ENCODE measurements at regions not wholly inside any gene's neighbourhood (a gene's known extent, or its start where the extent isn't known, plus 50 kb on each side); places are given as distances from the start of the nearest gene placed in this dataset.

DNA sequence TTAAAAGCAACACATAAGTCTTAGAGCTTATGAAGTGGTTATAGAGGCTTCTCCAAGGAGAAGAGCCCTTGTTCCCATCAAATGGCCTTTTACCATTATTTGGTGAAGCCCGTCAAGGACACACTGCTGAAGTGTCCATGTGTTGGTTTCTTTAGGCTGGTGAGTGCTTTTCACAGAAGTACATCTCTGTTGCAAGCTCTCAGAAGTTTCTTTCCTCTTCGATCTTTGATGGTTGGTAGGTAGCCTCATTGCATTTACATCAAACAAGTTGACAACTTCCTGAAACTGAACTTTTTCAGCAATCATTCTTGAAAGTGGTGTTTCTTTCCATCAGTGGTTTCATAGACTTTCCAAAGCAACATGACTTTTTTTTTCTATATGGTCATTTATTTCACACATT, 465.6 kb downstream of the HDGFL1 start:
- no peak for DNase-seq

DNA sequence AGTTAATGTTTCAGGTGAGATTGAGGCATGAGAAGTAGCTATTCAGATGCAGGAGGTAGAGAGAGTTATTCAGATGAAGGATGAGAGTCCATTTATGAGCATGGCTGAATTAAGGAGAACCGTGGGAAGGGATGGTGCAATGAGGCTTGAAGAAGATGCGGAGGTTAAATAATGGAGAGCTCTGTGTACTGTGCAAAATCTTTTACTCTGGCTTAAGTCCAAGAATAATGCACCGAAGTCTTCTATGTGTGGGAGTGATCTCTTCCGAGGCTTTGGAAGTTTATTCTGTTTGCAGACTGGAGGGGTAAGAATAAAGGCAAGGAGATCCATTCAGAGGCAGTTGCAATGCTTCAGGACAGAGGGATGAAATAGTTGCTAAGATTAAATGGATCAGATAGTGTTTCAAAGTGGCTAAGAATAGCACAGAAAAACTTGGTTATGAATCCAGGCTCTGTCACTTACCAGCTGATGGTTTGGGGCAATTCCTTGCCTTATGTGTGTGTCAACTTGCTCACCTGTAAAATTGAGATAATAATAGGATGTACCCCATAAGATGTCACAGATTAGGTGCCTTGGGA, 467.1 kb downstream of the HDGFL1 start:
- no peak for DNase-seq

DNA sequence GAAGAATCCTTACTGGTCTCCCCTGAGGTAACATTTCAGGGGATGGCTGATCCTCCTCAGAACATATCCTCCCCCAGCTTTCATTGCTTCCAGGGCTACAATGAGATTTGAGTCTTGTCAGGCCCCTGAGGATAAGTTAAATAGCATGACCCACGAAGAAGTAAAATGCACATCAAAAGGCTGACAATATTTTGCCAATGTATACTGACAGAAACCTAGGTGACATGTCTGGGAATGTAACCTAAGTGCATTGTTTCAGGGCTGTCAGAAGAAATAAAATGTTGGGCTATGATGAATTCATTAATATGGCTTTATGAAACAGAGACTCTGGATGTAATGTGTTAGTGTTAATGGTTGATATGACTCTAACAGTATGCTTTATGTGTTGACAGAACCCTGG, 471.5 kb downstream of the HDGFL1 start:
- DNase-seq: no peak

DNA sequence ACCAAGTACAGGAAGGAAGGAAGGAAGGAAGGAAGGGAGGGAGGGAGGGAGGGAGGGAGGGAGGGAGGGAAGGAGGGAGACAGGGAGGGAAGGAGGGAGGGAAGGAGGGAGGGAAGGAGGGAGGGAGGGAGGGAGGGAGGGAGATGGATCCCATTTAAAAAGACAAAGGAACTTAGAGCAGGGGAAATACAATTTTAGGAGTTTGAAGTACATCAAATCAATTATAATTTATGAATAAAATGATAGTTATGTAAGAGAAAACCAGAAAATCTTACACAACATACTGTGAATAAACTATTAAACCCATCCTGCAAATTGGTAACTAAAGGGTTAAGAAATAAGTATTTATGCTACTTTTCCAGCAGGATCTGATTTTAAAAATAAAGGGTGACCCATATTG, 475.9 kb downstream of the HDGFL1 start:
- DNase-seq: no peak

DNA sequence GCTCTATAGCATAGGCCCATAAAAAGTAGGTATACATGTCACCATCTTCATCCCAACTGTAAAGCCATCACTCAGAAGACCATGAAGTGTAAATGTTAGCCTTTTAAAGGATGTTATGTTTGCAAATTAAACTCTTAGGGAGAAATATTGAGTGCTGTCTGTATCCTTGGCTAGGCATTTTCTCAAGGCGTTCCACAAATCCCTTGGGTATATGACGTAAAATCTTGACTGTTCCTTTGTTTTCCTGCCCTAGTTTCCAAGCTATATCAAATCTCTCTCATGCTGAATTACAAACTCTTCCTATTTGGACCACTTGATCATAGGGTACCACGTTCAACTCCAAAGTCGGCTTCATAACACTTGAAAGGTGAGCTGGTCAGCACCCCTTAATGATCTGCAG, 486.2 kb downstream of the HDGFL1 start:
- DNase-seq: no peak

DNA sequence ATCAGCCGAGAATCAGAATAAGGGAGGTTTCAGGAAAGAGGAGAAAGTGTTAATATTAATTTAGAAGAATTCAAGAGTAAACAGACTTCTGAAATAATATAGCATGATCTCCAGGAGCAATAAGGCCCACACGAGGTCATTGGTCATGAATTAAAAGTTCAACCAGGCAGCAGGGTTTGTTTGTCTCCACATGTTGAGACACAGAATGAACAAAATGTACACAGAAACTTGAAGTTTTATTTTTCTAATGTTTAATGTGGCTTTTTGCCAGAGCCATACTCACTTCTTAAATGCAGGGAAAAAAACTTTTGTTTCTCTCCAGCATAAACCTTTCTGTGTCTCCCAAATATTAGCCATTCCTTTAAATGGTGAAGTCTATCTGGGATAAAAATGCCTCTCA, 504.5 kb downstream of the HDGFL1 start:
- DNase-seq: no peak

DNA sequence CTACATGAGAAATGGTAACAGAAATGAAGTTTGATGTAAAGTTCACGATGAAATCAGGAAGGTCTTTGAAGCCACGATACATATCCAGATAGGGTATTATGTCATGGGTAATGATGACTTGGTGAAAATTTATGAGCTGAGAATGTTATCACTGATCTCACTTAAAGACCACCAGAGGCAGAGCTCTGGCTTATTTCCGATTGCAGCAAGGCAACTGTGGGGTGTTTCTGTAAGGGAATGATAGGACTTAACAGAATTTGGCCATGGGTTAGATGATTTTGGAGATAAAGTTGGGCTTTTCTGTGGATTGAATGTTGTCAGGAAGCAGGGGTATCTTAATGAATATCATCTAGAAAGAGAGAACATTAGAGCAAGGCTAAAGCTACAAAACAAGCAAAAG, 508.4 kb downstream of the HDGFL1 start:
- no peak for DNase-seq

DNA sequence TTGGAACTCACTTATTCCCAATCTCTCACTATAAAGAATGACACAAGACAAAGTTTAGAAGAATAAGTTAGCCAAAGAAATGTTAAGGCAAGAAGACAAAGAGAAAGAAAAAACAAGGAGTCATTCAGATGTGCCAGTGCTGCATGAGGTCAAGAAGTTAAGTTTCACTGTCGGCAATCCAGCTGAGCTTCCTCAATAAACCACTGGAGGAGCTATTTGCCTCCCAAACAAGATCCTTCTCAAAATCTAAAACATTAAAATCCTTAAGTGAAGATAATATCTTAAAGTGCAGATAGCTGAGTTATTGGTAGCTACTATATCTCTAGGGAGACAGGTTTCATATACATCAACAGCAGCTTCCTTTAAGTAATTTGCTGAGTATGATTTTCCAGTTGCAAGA, 512.3 kb downstream of the HDGFL1 start:
- DNase-seq: no peak

DNA sequence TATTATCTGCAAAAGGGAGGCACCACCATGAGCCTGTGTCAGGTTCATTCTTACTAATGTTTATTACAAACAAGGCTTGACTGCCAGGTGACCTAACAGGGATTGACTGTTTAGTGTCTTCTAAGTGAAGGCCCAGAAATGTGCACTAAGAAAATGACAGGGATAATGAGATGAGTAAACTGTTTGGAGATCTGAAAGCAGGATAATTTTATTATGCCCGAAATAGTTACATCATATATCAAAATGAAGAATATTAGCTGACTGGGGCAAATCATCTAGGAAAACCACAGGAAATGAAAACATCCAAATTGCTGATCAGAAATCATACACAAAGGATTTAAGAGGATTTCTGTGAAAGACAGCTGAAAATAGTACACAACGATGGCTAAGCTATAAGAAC, 516.7 kb downstream of the HDGFL1 start:
- no peak for DNase-seq

DNA sequence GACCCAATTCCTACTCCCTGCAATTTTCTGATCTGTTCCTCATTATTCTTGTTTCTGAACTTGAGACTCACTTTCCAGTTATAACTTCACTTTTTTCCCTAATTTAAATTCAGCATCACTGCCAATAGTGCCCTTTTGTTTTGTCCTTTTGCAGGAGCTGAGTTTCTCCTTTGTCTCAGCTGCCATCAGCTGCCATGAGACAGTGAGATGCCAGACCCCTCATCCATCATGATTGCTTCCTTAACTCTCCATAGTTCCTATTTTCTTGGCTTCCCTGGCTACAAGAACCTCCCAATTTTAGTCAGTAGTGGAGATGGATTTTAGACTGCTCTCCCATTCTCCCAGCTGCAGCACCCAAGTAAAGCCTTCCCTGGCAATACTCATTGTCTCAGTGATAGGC, 518.1 kb downstream of the HDGFL1 start:
- DNase-seq: no peak

DNA sequence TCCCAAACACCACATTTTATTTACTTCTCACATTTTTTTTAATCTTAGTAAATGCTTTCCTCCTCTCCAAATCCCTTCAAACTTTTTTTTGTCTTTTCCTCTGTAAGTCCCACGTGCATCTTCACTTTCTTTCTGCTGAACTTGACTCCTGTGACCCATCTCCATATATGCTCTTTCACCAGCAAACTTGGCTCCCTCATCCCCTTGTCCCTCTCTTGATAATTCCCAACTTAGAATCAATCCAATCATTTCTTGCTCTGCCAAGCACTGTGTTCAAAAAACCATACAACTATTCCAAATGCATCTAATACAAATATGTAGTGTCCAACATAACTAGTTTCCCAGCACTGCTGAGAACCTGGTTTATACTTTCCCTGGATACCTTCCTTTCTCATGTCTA, 519.4 kb downstream of the HDGFL1 start:
- DNase-seq: no peak

DNA sequence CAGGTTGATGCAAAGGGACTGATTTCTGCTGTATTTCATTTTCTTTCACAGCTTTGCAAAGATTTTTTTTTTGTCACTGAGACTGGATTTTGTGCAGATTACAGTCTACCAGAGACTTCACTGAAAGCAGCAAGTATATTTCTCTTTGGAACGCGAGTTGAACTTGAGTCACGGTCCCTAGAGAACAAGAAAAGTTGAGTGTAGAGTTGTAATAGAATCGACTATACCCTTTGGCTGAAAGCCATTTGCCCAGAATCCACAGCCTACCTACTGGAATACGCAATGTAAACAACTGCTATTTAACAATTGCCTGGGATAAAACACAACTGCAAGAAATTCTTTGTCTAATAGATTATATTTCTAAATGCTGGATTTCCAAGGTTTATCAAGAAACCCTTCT, 520.6 kb downstream of the HDGFL1 start:
- no peak for DNase-seq

DNA sequence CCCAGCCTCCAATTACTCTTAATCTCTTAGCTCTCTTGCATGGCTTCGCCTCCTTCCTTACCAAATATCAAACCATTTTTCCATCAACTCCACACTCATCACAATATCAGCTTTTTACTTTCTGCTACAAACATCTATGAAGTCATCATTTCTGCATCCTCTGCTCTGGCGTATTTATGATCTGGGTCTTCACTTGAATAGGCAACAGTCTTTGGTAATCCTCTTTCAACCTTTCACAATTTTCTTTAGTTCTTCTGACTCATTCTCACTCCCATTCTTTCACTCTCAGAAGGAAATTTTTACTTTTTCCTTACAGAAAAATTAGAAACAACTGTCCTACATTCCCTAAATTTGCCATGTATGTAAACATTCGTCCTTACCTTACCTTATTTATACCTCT, 522.4 kb downstream of the HDGFL1 start:
- no peak for DNase-seq

DNA sequence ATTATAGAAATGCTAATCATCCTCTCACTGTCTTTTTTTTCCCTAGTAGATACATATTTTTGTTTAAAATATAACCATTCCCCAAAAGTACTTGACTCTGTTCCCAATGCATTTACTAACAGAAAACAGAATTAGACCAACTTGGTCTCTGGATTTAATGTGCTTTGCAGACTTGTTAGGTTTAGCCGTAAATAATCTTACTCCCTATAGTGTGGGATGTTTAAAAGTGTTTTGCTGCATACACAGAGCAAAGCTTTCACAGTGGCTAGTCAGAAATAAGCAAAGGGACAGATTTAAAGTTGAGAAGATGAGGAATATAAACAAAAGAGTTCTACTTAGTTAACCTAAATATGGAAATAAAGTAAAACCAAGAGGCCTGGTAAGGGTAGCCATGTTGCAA, 527.5 kb downstream of the HDGFL1 start:
- no peak for DNase-seq

DNA sequence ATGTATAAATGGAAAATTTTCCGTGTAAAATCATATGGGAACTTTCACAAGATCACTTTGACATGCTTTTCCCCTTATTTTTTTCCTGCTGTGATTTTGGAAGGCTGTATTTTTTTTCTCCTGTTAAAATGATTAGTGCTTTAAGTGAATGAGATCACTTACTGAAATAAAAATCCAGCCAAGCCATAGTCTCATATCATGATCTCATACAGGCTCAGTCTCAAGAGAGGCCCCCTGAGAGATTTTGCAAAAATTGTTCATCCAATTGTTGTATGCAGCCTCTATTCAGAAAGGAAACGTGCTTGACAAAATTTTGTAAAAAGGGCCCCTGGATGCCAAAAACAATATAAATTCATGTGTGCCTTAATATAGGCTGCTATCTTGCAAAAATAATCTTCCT, 528.2 kb downstream of the HDGFL1 start:
- DNase-seq: no peak

DNA sequence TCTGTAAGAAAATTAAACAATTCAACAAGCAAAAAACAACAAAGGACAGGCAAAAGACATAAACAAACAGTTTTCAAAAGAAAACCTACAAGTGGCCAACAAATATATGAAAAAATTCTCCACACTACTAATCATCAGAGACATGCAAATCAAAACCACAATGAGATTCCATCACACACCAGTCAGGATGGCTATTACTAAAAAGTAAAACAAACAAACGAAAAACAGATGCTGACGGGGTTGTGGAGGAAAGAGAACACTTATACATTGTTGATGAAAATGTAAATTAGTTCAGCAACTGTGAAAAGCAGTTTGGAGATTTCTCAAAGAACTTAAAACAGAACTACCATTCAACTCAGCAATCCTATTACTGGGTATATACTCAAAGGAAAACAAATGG, 537.6 kb downstream of the HDGFL1 start:
- no peak for DNase-seq

DNA sequence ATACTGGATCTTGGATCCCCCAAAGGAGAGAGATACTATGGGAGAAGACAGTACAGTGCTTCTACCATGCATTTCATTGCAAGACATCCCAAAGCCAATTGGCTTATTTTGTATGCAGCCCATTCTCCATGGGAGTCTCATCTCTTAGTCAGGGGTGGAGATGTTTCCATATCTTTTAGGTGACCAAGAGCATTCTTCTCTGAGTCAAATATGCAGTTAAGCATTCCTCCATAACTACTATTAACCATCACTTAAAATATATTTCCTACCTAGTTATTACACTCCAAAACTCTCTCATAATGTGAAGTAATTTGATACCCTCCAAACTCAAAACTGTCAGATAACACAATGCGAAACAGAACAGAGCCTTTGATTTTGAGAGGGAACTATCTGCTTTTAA, 542.6 kb downstream of the HDGFL1 start:
- DNase-seq: no peak

DNA sequence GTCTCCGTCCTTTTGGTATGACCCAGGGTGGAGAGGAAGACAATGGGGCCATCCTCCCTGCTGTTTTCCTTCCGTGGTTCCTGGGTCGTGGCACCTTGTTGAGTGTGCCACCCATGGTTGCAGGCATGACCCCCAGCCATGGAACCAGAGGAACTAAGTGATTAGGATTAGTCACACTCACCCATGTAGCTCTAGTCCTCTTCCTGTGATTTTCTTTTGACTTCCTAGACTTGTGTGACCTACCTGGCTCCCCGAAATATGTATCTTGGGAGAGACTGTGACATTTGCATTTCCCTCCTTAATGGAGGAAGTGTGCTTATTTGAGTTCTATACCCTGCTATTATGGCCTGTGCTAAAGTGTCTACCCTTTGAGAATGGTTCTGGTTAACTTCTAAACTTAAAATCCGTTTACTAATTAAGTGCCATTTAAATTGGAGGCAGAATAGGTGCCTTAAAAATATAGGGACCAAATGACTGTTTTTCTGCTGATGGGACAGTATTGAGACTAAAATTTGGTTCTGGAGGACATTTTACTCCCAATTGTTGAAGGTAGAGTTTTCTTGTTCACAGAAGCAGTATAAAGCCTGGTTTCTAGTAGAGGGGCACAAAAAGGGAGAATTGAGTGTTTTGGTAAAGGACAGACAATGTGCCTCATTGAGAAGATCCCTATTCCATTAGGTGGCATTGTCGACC, 545.6 kb downstream of the HDGFL1 start:
- DNase-seq: no peak

DNA sequence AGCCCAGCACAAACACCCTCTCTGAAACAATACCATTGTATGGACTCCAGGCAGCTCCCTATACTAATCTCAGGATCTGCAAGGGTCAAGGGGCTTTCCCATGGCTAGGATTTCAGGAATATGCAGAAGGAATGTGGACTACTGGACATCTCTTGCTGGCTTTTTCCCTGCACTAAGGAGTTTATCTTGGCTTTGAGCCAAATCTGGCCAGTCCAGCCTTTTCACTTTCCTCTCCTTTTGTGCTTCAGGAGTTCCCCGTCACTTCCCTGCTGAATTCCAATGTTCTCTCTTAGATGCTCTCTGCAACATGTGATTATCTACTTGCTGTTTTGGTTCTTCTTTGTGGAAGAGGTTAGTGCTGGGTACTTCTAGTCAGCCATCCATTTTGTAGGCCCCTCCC, 568.2 kb downstream of the HDGFL1 start:
- DNase-seq: no peak

DNA sequence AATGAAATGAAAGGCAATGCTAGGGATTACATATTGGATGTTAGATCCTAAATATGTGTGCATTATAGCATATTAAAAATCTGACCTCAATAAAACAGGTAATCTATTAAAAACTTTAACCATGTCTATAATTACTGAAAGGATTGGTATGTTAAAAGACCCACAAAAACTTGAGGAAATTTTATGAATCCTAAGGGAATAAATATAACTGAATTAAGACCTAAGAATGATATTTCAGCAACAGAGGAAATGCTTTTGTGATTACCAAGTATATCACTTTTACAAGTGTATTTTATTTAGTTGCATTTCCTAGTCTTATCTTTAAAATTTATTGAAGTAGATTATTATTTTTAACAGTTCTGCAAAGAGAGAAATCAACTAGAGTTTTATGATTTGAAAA, 571.5 kb downstream of the HDGFL1 start:
- no peak for DNase-seq

DNA sequence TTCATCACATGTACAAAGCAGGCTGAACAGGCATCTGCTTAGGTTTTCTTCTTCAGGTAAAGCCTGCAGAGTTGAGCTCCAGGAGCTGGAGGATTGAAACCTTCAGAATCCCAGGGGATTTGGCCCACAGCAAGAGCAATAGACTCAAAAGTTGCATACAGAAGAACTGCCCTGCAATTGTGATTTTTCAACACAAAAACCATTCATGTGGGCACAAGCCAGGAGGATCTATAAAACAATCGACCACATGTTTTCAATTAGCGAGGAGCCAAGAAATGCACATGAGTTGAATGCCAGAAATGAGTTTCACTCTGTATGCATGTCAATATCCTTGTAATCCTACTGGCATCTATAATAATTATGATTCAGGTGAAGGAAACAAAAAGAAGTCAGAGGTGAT, 576.4 kb downstream of the HDGFL1 start:
- no peak for DNase-seq

DNA sequence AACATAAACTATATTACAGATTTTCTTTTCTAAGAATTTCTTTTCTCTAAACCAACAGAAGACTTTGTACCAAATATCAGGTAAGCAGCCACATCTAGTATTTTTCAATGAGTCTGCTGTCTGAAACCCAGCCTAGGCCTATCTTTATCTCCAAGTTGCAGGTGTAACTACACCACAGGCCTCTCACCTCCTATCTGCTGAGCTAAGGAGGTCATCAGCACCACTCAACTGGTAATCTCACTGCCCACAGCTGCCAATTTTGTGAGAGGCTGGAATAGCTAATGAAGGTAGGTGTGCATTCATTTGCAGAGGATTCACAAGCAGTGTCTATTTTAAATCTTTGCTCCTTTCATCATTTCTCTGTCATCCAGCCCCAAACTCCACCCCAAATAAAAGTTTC, 584.8 kb downstream of the HDGFL1 start:
- DNase-seq: no peak

DNA sequence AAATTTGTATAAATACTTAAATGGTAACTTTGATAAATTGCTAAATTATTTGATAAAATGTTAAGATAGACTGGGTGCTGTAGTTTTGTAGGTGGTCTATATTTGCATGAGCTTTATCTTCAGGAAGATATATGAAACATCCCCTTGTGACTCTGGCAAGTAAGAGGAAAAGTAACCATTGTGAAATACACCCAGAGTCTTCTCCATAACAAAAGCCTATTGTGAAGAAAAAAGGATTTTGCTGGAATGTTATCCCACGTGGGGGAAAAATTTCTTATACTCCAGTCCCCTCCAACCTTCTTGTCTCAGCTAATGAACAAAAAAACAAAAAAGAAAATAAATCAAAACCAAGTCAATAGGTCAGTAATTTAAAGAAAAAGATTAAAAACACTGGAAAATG, 600.7 kb downstream of the HDGFL1 start:
- no peak for DNase-seq

DNA sequence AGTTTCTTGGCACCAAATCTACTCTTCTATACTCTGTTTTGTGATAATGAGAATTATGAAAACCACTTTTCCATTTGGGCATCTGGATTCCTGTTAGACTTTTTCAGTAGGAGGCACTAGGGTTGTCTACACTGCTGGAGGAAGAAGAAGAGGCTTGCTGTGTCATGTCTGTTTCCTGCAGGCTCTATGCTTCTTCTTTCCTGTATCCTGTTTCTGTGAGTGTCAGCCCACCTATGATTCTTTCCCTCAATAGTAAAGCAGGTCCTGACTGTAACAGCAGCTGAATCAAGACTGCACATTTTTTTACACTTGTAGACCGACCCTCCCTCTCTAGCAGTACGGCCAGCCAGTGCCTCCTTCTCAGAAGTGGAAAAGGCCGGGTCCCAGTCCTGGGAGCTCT, 603.9 kb downstream of the HDGFL1 start:
- no peak for DNase-seq

DNA sequence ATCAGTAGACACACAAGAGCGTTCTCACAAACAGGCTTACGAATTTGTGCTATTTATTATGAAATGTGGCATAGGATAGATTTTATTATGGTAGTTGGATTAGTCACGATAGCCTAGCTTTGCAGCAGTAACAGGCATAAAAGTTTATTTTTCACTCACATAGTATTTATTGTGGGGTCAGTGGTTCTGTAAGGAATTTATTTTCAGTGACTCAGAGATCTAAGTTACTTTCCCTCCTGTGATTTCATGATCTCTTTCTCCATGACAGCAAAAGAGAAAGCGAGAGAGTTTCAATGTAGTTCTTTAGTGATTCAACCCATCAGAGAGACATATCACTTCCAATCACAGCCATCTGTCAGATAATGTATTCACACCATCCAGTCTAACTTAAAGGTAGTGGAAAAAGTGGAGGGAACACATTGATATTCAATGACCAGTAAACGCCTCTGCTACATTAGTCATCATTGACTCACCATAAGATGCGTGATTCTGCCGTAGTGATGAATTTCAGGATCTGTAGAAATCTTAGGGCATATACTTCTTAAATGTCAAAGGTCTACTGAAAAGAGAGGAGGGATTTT, 605.5 kb downstream of the HDGFL1 start:
- DNase-seq: no peak

All from T-helper 1 cell (primary cell).